Stomach (tissue), 8 donors: ENCODE measurements at regions not wholly inside any gene's neighbourhood (a gene's known extent, or its start where the extent isn't known, plus 50 kb on each side); places are given as distances from the start of the nearest gene placed in this dataset.

Experiments
- DNase-seq, 2 donors: peaks; one replicate each; pipeline versions ENCODE4 v3.0.0 to v3.0.0-alpha.2; 2013 to 2019
- H3K27ac ChIP-seq, 5 donors: fragments of 200-600 bp in 4 of 5; sonication (generic) in 4 of 5; one replicate each; pipeline ENCODE4 v1.5.1; 2013 to 2019; ENCODE audit warnings: mild to moderate bottlenecking in 1 of 5, moderate library complexity in 1 of 5
- H3K27me3 ChIP-seq, 3 donors: fragments of 200-600 bp; sonication (generic); one replicate each; pipeline ENCODE4 v1.5.1; 2017 to 2019; ENCODE audit warnings: mixed run types in 1 of 3
- H3K36me3 ChIP-seq, 4 donors: fragments of 200-600 bp; sonication (generic); 1 replicate in 3 of 4; 2 replicates in 1 of 4; pipeline ENCODE4 v1.5.1; 2016 to 2019
- H3K4me1 ChIP-seq, 4 donors: fragments of 200-600 bp; sonication (generic); one replicate each; pipeline ENCODE4 v1.5.1; 2016 to 2019
- H3K4me3 ChIP-seq, 4 donors: fragments of 200-600 bp; sonication (generic) in 3 of 4; one replicate each; pipeline ENCODE4 v1.5.1; 2016 to 2019; ENCODE audit warnings: mild to moderate bottlenecking in 1 of 4
- H3K9me3 ChIP-seq, 4 donors: fragments of 200-600 bp; sonication (generic); one replicate each; pipeline ENCODE4 v1.5.1; 2016 to 2019
- CTCF ChIP-seq, 7 experiments: fragments of 450-650 bp in 4 of 7; fragments of 200-600 bp in 3 of 7; sonication (generic) in 3 of 7; IDR thresholded peaks; one replicate each; pipeline ENCODE4 v1.5.1; 2016 to 2019; ENCODE audit warnings: antibody characterized with exemption in 7 of 7, control low read depth in 2 of 7, mild to moderate bottlenecking in 1 of 7
- EP300 ChIP-seq: sonication (generic); formaldehyde crosslinking; IDR thresholded peaks from one replicate; pipeline ENCODE4 v1.6.1; 2017; ENCODE audit warnings: antibody characterized with exemption
- POLR2A ChIP-seq, 4 donors: fragments of 450-650 bp; IDR thresholded peaks; one replicate each; pipeline ENCODE4 v1.6.1; 2016; ENCODE audit warnings: antibody characterized with exemption in 4 of 4, control low read depth in 2 of 4, mild to moderate bottlenecking in 1 of 4, moderate library complexity in 1 of 4
- POLR2AphosphoS5 ChIP-seq, 3 donors: sonication (generic); formaldehyde crosslinking; IDR thresholded peaks; one replicate each; pipeline ENCODE4 v1.6.1; 2016; ENCODE audit warnings: antibody characterized with exemption in 3 of 3
- whole genome bisulfite sequencing, 5 donors: extraction: QIAGEN DNeasy Blood & Tissue Kit in 3 of 5; methylation state at CpG; one replicate each; pipeline versions ENCODE4 v1.1.5 to v1.1.7; 2013 to 2018; 5-methylcytosine and 5-hydroxymethylcytosine counted together
- intact Hi-C: fragments of 100-400 bp; cut with DNase I; formaldehyde crosslinking; loops from one replicate; pipeline ENCODE4 v1.15.1; 2023; ENCODE audit warnings: low total_unique reads
- donor health status: healthy with polysubstance abuse.
- donor health status: Bipolar disorder and iron deficiency.
- donor health status: healthy.

- H3K27ac ChIP-seq, result no peak overlapping the region
- no peak overlapping the region for H3K4me3 ChIP-seq
- no peaks in the 10 kb centered on the region for H3K36me3 ChIP-seq
- peaks cover 0 to 18% (median 3%) of the 10 kb centered on the region in 4 donors for H3K9me3 ChIP-seq
- intact Hi-C loops, result no loop called here
- no peak for DNase-seq
- H3K4me1 ChIP-seq, result no peaks in the 10 kb centered on the region
- no peak for TF ChIP-seq CTCF (IDR thresholded peaks at IDR 0.05)
- no peak for TF ChIP-seq EP300
- no peak for TF ChIP-seq POLR2AphosphoS5 (IDR thresholded peaks at IDR 0.05)
- no peak for TF ChIP-seq POLR2A (IDR thresholded peaks at IDR 0.05)
- H3K27me3 ChIP-seq, result no peaks in the 10 kb centered on the region
These were observed 1477.6 kb downstream of the KCNT2 start for GRCh38 chr1:195130598-195130997.

- intact Hi-C loops, result no loop called here
- Histone ChIP-seq H3K4me1 (no peaks in the 10 kb centered on the region), H3K9me3 (no peaks in the 10 kb centered on the region), H3K27me3 (no peaks in the 10 kb centered on the region), H3K4me3 (no peak overlapping the region), H3K27ac (no peak overlapping the region), H3K36me3 (no peaks in the 10 kb centered on the region)
- WGBS, 5 donors, result 93 to 98% (median 98%) methylated on average over 2 of the region's 2 CpGs
- DNase-seq, result no peak
- TF ChIP-seq POLR2A (IDR thresholded peaks at IDR 0.05), result no peak
- no peak for TF ChIP-seq CTCF (IDR thresholded peaks at IDR 0.05)
- no peak for TF ChIP-seq POLR2AphosphoS5 (IDR thresholded peaks at IDR 0.05)
- no peak for TF ChIP-seq EP300
These were observed 1485.7 kb downstream of the KCNT2 start for GRCh38 chr1:195122497-195122896.

- Histone ChIP-seq H3K4me1 (no peaks in the 10 kb centered on the region), H3K9me3 (no peaks in the 10 kb centered on the region), H3K27me3 (no peaks in the 10 kb centered on the region), H3K27ac (no peak overlapping the region), H3K36me3 (no peaks in the 10 kb centered on the region), H3K4me3 (no peak overlapping the region)
- TF ChIP-seq EP300 (no peak), POLR2AphosphoS5 (IDR thresholded peaks at IDR 0.05) (no peak), POLR2A (IDR thresholded peaks at IDR 0.05) (no peak), CTCF (IDR thresholded peaks at IDR 0.05) (no peak)
- intact Hi-C loops, result no loop called here
- no peak for DNase-seq
These were observed 1494.8 kb downstream of the KCNT2 start for GRCh38 chr1:195113471-195113870.

GRCh38 chr1:195105773-195106172 is 1502.5 kb downstream of the KCNT2 start:
- H3K4me3 ChIP-seq, result no peak overlapping the region
- 30 to 47% (median 46%) methylated on average over 2 of the region's 2 CpGs for WGBS, 5 donors
- no peak for DNase-seq
- TF ChIP-seq EP300 (no peak), POLR2AphosphoS5 (IDR thresholded peaks at IDR 0.05) (no peak), POLR2A (IDR thresholded peaks at IDR 0.05) (no peak), CTCF (IDR thresholded peaks at IDR 0.05) (no peak)
- H3K36me3 ChIP-seq, result no peaks in the 10 kb centered on the region
- no peaks in the 10 kb centered on the region for H3K27me3 ChIP-seq
- H3K9me3 ChIP-seq, result peaks cover 0 to 17% (median 8%) of the 10 kb centered on the region in 4 donors
- no peaks in the 10 kb centered on the region for H3K4me1 ChIP-seq
- H3K27ac ChIP-seq, result no peak overlapping the region
- intact Hi-C loops, result no loop called here
